Stimulated activated CD4-positive, alpha-beta T cell treated with anti-CD3 and anti-CD28 coated beads, Interleukin-4, amount 100 ng/mL, for 24 hours (primary cell): ENCODE measurements at regions not wholly inside any gene's neighbourhood (a gene's known extent, or its start where the extent isn't known, plus 50 kb on each side); places are given as distances from the start of the nearest gene placed in this dataset.

Experiments
- DNase-seq: peaks from one replicate; pipeline ENCODE4 v3.0.0-alpha.2; 2020

DNA sequence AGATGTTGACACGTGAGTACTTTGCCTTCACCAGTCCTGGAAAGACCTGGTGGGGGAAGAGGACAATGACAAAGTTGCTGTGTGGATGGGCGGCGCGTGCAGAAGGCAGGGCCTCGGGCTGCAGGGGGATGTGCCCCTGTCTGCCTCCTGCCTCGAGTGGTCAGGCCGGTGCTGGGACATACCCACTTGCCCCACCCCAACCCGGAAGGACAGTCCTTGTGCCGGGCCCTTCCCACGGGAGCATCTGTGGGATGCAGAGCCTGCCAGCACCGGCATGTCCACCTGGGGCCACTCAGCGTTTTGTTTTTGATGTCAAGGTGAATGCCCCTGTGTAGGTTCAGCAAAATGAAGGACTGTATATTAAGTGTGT is 60.5 kb upstream of the BHLHE23 start:
- no peak for DNase-seq

DNA sequence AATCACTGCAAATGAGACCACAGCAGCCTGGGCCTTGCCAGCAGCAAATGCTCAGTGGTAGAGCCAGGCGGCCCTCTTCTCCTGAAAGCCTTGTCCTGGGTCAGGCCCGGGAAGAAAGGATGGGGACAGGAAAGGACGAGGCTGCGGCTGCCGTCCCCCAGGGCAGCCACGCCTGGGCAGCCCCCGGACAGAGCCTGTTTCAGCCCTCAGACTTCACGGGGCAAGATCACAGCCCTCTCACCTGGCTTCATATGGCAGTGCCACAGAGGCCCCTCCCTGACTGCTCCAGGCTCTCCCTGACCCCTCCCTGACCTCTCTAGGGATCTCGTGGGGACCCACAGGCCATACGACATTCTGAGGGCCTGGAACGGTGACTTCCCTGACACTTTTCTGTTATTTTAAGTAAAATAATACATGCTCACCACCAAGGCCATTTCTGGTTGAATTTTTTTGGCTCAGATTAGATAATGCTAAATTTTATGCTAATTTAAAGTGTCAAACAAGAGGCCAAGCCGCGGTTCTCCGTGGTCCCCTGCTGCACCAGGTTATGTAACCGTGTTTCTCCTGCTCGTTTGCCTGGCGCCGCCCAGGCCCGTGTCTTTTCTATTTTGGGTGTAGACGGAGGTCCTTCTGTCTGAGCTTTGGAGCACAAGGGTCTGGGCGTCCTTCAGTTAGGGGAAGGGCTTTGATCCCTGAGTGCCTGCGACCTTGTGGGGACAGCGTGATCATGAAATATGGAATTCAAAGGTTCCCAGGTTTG is 59.9 kb upstream of the BHLHE23 start:
- no peak for DNase-seq

DNA sequence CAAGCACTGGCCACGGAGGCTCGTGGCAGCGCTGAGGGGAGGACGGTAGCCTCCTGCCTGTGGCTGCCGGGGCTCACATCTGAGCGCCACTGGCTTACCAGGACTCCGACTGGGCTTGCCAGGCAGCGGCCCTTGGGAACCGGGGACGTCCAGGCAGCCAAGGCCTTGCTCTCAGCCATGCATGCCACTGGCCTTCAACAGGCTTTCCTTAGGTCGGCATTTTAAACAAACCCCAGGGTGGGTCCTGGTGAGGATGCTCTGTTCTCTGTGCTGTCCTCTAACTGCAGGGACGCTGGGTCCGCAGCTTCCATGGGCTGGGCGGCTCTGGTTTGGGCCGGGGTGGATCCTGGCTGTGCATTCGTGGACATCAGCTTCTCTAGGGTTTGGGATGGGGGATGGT is 59.1 kb upstream of the BHLHE23 start:
- DNase-seq: no peak

DNA sequence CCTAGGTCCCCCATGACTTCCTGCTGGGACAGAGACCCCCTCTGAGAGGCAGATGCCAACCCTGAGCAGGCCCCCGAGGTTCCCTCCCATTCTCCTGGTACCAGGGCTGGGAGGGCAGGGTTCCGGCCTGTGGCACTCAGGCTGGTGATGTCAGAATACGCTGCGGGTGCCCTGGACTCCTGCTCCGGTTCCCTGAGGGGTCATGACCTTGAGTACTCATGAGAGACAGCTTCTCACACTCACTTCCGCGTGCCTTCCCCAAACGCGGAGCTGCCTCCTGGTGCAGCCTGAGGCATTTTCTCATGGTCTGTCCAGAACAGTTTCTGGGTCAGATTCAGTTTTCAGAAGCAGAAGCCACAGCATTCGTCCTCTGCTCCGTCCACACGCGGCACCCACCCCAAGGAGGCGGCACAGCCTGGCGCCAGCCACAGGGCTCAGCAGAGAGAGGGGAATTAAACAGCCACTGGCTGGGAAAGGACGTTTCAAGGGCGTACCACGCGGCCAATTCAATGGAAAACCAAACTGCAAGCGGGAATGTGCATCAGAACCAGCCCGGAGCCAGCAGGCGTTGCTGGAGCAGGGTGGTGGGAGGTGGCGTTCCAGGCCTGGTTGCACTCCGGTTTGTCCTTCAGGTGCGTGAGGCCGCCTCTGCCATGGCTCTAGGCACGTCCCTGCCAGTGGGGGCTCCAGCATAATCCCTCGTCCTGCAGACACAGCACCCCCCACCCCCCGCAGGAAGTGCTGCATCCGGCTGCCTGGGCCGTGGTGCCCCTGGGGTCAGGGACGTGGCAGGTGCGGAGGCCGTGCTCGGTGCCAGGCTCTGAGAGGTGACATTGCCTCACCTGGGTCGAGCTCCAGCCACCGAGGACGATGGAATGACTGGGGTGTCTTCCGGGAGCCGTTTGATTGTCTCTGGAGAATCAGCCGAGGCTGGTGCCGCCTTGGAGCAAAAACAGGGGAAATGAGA is 58.3 kb upstream of the BHLHE23 start:
- DNase-seq: no peak

DNA sequence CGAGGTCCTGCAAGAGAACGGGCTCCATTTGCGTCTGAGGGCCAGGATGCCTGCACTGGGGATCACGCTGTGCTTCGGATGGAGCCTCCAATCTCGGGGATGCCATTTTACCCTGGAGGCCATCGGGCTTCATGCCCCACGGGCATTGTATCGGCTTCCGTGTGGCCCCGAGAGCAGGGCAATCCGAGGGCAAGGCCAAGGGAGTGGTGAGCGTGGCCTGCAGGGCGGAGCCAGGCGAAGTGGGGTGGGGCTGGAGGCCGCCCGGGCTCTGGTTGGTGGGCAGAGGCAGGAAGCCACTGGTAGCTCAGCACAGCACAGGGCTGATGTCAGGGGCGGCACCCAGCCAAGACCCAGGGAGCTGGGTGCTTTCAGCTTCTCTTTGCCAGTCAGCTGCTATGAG is 57.5 kb upstream of the BHLHE23 start:
- no peak for DNase-seq

DNA sequence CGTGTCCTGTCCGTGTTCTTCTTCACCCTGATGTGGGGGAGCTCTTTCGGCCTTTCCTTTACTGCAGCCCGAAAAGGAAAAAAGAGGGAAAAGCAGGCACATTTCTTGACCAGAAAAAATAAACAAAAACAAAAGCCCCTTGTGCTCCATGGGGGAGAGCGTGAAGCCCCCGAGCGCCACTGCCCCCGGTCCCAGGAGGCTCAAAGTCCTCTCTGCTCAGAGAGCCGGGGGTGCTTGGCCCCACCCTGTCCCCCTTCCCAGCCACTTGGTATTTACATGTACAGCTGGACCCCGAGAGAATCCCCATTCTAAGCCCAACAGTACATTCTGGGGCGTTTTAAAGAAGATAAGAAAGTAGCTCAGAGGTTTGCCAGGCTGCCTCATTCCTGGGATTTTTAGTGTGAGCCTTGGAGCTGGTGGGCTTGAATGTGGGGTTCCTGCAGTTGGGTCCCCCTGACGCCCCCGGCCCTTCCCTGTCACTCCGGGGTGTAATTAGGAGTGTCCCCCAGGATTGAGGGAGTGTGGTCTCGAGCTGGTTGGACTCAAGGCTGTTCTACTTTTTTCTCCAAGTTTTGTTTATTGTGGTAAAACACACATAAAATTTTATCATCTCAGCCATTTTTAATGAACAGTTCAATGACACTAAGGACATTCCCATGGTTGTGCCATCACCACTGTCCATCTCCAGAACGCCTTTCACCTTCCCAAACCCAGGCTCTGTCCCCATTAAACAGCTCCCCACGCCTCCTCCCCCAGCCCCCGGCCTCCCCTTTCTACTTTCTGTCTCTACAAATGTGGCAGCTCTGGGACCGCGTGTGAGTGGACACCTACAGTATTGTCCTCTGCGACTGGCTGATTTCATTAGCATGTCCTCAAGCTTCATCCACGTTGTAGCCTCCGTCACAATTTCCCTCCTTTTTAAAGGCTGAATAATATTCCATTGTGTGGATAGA is 55.7 kb upstream of the BHLHE23 start:
- DNase-seq: no peak

DNA sequence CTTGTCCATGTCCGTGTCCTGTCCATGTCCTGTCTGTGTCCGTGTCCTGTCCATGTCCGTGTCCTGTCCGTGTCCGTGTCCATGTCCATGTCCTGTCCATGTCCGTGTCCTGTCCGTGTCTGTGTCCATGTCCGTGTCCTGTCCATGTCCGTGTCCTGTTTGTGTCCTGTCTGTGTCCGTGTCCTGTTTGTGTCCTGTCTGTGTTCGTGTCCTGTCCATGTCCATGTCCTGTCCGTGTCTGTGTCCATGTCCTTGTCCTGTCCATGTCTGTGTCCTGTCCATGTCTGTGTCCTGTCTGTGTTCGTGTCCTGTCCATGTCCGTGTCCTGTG is 55.0 kb upstream of the BHLHE23 start:
- DNase-seq: no peak

DNA sequence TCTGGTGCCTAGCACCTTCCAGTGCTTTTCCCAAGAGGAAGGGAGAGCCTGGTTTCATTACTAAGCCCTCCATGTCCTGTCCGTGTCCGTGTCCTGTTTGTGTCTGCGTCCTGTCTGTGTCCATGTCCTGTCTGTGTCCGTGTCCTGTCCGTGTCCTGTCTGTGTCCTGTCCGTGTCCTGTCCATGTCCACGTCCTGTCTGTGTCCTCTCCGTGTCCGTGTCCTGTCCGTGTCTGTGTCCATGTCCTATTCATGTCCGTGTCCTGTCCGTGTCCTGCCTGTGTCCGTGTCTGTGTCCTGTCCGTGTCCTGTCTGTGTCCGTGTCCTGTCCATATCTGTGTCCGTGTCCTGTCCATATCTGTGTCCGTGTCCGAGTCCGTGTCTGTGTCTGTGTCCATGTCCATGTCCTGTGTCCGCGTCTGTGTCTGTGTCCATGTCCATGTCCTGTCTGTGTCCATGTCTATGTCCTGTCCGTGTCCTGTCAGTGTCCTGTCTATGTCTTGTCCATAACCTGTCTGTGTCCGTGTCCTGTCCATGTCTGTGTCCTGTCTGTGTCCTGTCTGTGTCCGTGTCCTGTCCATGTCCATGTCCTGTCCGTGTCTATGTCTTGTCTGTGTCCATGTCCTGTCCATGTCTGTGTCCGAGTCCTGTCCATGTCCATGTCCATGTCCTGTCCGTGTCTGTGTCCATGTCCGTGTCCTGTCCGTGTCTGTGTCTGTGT is 54.4 kb upstream of the BHLHE23 start:
- no peak for DNase-seq

DNA sequence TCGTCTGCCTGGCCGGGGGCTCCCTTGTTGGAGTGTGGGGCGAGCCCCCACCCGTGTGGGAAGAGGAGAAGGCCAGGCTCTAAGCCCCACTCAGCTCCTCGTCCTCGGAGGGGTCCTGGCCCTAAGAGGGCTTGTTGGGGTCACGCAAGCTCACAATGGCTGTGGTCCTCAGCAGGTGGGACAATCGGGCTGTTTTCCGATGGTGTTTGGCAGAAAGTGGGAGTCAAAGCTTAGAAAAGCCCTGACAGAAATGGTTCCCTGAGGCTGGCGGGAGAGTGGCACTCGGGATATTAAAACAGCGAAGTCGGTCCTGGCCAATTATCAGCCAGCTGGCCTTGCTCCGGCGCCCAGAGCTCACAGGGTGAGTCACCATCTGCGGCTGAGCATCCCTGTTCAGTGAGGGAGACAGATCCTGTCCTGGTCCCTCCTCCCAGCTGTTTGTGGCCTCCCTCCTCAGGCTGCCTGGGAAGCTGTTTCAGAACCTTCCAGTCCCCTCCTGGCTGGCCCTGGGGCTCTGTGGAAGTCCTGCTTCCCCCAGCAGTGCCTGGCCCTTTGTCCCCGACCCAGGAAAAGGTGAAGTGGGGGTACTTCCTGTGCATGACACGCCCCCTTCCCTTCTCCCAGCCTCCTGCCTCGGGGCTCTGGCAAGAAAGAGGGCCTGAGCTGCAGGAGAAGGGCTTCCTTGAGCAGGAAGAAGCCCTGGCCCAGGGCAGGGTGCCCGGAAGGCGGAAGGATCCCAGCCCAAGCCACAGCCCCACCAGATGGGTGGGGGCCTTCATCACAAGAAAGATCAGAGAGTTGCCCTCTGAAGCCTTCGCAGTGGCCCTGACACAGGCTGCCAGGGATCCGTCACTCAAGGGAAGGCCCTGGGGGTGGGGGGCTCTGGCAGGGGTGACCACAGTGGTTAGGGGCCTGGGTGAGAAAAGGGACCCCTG is 53.6 kb upstream of the BHLHE23 start:
- DNase-seq: no peak

DNA sequence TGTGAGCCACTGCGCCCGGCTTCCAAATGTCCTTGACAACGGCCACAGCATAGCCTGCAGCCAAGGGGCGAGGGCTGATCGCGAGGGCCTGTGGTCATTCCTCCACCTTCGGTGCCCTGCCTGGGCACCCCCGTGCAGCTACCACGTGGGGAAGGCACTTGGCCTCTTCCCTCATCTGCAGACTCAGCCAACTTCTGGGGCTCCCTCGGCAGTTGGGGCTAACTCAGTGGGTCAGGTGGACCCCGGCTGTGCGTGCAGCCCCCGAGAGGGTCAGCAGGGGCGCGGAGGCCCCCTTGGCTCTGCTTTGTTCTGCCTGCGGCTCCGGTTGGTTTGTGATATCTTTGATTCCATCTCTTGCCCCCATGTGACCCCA is 52.9 kb upstream of the BHLHE23 start:
- DNase-seq: no peak

DNA sequence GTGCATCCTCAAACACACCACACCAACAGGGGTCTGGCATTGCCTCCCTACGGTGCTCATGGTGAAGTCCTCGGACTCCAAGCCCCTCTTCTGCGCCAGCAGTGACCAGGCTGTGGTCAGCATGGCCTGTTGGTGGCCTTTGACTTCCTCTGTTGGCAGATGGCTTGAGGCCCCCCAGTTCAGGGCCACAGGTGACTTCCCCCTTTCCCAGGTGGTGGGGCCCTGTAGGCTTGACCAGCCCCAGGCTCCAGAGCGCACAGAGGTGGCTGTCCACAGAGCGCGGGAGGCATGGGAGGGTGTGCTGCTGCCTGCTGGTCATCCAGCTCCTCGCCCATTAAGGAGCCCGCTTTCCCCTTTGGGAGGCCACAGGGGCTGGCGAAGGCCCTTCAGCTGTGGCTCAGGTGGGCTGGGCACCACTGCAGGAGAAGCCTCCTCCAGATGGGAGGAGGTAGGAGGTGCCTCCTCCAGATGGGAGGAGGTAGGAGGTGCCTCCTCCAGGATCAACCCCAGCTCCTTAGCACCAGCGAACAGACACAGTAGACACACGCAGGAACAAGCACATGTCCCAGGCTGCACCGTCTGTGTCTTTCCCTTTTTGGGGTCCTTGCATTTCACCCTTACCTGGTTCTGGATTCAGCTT is 52.1 kb upstream of the BHLHE23 start:
- DNase-seq: no peak

DNA sequence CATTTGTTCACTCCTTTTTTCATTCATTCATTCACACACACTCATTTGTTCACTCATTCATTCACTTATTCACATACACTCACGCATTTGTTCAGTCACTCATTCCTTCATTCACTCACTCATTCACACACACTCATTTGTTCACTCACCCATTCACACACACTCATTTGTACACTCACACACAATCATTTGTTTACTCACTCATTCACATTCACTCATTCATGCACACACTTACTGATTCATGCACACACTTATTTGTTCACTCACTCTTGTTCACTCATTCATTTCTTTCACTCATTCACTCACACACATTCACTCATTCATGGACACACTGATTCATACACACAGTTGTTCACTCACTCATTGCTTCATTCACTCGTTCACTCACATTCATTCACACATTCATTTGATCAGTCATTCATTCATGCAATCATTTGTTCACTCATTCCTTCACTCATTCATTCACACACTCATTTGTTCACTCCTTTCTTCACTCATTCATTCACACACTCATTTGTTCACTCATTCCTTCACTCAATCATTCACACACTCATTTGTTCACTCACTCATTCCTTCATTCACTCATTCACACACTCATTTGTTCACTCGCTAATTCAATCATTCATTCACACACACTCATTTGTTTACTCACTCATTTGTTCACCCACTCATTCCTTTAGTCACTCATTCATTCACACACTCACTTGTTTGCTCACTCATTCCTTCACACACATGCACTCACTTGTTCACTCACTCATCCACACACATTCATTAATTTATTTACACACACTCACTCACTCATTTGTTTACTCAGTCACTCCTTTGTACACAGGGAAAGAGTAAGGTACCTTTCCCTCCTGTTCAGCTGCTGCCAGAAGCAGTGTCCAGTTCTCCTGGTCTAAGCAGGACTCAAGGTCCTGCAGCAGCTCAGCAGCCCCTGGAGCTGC is 50.7 kb upstream of the BHLHE23 start:
- DNase-seq: no peak

DNA sequence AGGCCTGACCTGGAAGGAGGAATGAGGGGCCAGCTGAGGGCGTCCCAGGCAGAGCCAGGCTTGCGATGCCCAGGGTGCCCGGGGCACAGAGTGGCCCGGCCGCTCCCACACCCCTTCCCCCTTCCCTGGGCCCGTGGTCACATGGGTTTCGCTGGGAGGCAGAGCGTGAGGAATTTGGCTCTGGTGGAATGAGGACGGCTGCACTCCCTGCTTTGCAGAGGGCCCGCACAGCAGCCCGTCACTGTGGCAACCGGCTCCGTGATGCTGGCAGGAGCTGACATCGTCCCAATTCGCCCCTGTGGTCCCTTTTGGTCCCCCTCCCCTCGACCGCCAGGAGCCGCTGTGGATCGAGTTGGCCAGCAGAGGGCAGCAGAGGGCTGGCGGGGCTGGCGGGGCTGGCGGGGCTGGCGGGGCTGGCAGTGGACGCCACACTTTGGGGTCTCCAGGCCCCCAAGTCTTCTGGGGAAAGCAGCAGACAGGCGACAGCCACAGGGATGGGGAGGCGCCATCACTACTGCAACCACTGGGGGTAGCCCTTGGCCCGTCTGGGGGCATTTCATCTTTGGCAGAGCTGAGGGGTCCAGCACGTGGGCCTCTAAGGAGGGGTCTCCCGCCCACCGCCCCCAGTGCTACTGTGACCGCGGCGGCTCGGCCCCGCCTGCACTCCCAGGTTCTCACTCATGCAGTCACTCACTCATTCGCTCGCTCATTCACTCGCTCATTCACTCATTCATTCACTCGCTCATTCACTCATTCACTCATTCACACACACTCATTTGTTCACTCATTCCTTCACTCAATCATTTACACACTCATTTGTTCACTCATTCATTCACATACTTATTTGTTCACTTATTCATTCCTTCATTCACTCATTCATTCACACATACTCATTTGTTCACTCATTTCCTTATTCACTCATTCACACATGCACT is 49.7 kb upstream of the BHLHE23 start:
- DNase-seq: peak; percentile 46
